ENCODE measurements at regions not wholly inside any gene's neighbourhood (a gene's known extent, or its start where the extent isn't known, plus 50 kb on each side); places are given as distances from the start of the nearest gene placed in this dataset.

DNA sequence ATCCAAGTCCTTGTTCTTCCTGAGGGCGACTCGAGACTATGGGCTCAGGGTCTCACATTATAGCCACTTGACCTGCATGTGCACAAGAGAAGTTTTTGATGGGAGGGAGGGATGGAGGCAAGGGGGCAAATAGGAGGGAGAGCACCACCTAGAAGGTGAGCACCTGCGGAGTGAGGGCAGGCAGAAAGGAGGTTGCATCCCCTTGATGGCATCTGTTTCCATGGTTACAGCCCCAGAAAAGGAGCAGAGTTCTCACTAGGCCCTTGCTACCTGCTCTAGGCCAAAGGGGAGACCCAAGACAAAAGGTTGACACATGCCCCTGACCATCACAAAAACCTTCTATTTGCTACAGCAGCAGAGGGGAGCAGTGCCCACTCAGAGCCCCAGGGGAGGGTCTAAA lies 131.5 kb upstream of the SERTAD2 start (continued):
- TF ChIP-seq, protein P1, sequence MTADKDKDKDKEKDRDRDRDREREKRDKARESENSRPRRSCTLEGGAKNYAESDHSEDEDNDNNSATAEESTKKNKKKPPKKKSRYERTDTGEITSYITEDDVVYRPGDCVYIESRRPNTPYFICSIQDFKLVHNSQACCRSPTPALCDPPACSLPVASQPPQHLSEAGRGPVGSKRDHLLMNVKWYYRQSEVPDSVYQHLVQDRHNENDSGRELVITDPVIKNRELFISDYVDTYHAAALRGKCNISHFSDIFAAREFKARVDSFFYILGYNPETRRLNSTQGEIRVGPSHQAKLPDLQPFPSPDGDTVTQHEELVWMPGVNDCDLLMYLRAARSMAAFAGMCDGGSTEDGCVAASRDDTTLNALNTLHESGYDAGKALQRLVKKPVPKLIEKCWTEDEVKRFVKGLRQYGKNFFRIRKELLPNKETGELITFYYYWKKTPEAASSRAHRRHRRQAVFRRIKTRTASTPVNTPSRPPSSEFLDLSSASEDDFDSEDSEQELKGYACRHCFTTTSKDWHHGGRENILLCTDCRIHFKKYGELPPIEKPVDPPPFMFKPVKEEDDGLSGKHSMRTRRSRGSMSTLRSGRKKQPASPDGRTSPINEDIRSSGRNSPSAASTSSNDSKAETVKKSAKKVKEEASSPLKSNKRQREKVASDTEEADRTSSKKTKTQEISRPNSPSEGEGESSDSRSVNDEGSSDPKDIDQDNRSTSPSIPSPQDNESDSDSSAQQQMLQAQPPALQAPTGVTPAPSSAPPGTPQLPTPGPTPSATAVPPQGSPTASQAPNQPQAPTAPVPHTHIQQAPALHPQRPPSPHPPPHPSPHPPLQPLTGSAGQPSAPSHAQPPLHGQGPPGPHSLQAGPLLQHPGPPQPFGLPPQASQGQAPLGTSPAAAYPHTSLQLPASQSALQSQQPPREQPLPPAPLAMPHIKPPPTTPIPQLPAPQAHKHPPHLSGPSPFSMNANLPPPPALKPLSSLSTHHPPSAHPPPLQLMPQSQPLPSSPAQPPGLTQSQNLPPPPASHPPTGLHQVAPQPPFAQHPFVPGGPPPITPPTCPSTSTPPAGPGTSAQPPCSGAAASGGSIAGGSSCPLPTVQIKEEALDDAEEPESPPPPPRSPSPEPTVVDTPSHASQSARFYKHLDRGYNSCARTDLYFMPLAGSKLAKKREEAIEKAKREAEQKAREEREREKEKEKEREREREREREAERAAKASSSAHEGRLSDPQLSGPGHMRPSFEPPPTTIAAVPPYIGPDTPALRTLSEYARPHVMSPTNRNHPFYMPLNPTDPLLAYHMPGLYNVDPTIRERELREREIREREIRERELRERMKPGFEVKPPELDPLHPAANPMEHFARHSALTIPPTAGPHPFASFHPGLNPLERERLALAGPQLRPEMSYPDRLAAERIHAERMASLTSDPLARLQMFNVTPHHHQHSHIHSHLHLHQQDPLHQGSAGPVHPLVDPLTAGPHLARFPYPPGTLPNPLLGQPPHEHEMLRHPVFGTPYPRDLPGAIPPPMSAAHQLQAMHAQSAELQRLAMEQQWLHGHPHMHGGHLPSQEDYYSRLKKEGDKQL (CRISPR knock-in tag; IDR thresholded peaks at IDR 0.05; ENCODE audit: low read depth): no peak
- TF ChIP-seq ZNF335 (CRISPR knock-in tag; IDR thresholded peaks at IDR 0.05) (no peak), SATB2 (CRISPR knock-in tag; IDR thresholded peaks at IDR 0.05) (no peak), ETV5 (CRISPR knock-in tag; IDR thresholded peaks at IDR 0.05; ENCODE audit: borderline replicate concordance) (no peak), ZFP1 (CRISPR knock-in tag; IDR thresholded peaks at IDR 0.05) (no peak), RBAK (CRISPR knock-in tag; IDR thresholded peaks at IDR 0.05) (no peak), FOXO4 (CRISPR knock-in tag; conservative IDR thresholded peaks at IDR 0.05) (0 out of 2 replicates have a peak, but pooled peaks have one; percentile 84), ZNF263 (CRISPR knock-in tag; IDR thresholded peaks at IDR 0.05) (peak; percentile 54; the same call in 1 of the 2 replicates), ZFYVE20 (CRISPR knock-in tag; IDR thresholded peaks at IDR 0.05; ENCODE audit: borderline replicate concordance, low read depth) (no peak), FOXJ3 (CRISPR knock-in tag; IDR thresholded peaks at IDR 0.05; ENCODE audit: borderline replicate concordance) (no peak), ZNF446 (CRISPR knock-in tag; IDR thresholded peaks at IDR 0.05) (no peak), SIN3B (IDR thresholded peaks at IDR 0.05; ENCODE audit: low read length) (no peak), ZNF562 (CRISPR knock-in tag; IDR thresholded peaks at IDR 0.05; ENCODE audit: borderline replicate concordance) (no peak), ZNF317 (CRISPR knock-in tag; IDR thresholded peaks at IDR 0.05) (no peak), CAMTA2 (CRISPR knock-in tag; IDR thresholded peaks at IDR 0.05; ENCODE audit: borderline replicate concordance) (0 out of 2 replicates have a peak, but pooled peaks have one; percentile 23), YEATS4 (CRISPR knock-in tag; IDR thresholded peaks at IDR 0.05; ENCODE audit: borderline replicate concordance) (no peak)
- TF ChIP-seq, protein P2, sequence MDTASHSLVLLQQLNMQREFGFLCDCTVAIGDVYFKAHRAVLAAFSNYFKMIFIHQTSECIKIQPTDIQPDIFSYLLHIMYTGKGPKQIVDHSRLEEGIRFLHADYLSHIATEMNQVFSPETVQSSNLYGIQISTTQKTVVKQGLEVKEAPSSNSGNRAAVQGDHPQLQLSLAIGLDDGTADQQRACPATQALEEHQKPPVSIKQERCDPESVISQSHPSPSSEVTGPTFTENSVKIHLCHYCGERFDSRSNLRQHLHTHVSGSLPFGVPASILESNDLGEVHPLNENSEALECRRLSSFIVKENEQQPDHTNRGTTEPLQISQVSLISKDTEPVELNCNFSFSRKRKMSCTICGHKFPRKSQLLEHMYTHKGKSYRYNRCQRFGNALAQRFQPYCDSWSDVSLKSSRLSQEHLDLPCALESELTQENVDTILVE (CRISPR knock-in tag; IDR thresholded peaks at IDR 0.05): no peak
- TF ChIP-seq, protein P3, sequence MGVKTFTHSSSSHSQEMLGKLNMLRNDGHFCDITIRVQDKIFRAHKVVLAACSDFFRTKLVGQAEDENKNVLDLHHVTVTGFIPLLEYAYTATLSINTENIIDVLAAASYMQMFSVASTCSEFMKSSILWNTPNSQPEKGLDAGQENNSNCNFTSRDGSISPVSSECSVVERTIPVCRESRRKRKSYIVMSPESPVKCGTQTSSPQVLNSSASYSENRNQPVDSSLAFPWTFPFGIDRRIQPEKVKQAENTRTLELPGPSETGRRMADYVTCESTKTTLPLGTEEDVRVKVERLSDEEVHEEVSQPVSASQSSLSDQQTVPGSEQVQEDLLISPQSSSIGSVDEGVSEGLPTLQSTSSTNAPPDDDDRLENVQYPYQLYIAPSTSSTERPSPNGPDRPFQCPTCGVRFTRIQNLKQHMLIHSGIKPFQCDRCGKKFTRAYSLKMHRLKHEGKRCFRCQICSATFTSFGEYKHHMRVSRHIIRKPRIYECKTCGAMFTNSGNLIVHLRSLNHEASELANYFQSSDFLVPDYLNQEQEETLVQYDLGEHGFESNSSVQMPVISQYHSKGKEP (CRISPR knock-in tag; IDR thresholded peaks at IDR 0.05): no peak

Measured in HepG2 (cell line).